Activated effector memory CD4-positive, alpha-beta T cell treated with Interleukin-2 at 50 U/mL for 16 hours (primary cell): ENCODE measurements at regions not wholly inside any gene's neighbourhood (a gene's known extent, or its start where the extent isn't known, plus 50 kb on each side); places are given as distances from the start of the nearest gene placed in this dataset.

Source experiments
- DNase-seq: peaks from one replicate; pipeline ENCODE4 v3.0.0-alpha.2; 2020

DNA sequence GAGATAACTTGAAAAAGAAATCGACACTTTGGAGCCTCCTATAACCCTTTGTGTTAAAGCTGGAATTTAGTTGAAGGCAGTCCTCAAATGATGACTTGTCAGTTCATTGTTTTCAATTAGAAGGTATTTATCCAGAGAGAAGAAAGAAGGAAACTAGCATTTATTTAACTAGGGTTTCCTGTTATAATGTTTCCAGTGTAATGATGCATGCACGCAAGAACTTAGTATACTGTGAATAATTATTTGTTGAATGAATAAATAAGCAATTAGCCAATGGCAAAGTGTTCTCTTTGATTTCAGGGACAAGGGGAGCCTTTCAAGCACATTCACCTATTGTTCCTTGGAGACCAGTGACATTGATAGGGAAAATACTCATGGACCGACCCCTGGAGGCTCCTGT, 307.4 kb downstream of the KLF5 start:
- no peak for DNase-seq

DNA sequence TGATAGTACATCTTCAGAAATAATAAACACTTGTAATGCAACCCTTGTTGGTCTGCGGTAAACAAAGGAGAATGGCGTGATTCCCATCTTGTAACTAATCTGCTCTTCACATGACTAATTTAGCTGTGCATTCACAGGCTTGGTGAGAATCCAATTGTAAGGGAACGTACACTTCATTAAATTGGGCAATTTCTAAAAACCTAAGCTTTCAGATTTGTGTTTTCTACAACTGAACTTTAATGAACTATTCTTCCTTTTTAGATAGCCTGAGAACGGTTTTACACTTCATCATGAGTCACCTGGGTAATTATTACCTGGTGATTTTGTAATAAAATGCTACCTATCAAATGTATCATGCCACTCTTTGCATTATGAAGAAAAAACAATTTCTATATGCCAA, 306.9 kb downstream of the KLF5 start:
- DNase-seq: no peak

DNA sequence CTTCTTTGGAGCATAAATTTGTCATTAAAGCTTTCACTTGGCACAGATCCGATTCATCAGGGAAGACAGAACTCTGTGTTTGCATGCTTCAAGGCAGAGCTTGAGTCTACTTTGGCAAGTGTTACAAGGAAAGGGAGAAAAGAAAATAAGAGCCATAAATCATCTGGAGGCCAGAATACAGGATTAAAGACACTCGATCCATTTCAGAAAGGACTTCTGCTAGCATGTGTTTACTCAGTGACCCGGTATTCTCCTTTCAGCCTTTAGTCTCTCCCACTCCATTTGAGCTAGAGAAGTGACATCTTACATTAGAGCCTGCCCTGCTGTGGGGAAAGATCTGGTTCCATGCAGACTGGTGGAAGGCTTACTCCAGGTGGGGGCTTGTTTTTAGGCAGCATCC, 306.4 kb downstream of the KLF5 start:
- DNase-seq: no peak

DNA sequence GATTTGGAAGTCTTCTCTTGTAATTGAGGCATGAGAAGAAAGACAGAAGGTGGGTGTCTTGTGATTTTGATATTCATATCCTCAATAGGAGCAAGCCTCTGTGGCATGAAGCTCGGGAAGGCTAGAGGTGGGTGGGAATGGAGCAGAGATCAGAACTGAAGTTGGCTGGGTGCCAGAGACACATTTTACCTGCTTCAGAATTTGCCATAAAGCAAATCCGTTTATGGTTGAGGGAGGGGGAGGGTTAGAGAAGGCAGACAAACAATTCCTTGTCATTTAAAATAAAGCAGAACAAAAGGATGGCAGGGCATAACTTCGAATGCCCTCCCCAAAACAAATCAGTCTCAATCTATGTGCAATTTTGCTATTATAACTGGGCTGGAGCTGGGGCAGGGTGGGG, 305.9 kb downstream of the KLF5 start:
- no peak for DNase-seq

DNA sequence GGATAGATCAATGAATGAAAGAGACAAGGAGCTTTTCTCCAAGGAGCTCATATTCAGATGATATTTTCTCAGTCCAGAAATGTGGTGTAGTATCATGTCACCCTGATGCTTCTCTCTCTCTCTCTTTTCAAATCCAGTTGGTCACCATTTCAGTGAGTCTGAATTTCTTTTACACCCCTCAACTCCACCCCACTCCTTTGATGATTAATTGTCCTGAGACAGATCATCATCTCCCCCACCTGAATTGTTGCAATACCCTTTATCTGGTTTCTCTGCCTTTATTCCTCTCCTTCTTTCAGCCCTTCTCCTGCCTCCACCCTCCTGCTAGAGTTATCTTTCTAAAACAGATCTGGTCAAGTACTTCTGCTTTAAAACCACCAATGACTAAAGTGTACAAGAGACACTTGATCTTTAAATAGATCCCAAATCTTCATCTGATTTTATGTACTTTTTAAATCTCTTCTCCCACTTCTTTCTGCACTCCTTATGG, 299.8 kb downstream of the KLF5 start:
- no peak for DNase-seq

DNA sequence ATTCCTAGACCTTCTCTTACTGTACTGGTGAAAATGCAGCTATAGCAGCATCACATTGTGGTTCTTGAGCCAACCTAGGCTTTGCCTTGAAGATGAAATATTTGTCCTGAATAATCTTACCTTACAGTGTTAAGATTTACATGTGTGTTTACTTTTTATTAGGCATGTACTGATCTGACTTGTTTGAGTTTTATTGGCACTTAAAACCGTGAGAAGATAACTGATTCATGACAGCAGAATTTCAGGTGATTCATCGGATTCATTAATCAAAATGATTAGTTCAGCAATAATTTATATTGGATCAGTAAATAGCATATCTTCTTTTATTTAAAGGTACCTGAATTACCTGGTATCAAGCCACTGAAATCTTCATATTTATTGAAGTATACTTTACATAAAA, 296.3 kb downstream of the KLF5 start:
- no peak for DNase-seq

DNA sequence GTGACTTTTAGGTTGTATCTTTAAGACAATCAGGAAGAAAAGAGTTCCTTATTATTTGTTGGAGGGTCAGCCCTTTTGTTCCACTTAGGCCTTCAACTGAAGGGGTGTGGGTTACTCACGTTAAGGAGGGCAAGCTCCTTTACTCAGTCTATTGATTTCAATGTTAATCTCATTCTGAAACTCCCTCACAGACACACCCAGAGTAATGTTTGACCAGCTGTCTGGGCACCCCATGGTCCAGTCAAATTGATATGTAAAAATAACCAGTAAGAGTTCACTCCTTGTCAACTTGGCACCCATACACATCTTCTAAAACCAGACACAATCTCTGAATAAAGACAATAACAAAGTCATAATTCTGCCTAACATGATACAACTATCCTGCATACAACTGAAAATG, 292.9 kb downstream of the KLF5 start:
- DNase-seq: no peak

DNA sequence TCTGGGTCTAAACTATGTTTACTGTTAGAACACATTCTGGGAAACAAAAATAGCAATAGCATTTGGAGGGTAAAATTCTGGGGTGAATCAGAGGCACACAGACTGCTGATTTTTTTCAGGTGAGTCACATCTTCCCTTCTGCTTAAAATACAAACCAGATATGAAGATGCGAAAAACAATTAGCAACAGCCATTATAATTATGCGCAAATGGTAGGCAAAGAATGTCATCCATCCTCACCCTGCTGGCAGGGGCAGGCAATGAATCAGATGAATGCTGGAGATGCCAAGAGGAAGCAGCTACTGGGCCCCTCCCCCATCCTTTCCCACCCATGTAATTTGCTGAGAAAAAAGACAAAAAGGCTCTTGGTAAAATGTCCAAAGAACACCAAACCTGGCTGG, 282.9 kb downstream of the KLF5 start:
- DNase-seq: no peak

DNA sequence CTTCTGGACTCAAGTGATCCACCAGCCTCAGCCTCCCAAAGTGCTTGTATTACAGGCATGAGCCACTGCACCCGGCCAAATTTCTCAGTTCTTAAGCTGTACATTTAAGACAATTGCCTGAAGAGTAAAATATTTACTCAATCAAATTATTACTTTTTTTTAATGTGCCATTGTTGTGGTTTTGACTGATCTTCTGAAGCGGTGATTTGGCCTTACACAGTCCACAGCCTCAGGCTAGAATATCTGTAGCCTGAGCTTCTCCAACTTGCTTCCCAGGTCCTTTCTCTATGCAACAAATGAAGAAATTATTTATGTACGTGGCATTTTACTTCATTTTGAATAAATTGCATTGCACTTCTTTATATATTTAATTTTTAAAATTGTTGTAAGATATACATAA, 281.3 kb downstream of the KLF5 start:
- DNase-seq: no peak

DNA sequence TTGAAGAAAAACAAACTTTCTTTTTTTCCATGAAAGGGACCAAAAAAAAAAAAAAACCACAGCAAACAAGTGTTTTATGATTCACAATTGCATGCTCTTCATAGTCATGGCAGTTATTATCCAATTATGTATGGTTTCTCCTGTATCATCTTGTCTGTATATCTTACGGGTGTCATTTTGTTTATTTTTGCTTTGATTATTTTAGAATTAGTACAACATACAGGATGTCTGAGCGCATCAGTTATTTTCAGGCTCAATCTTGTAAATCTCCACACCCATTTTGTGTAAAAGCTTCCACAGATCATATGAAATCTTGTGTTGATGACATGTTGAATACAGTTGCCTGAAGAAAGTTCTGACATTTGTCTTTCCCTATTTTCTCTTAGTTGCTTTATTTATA, 280.3 kb downstream of the KLF5 start:
- DNase-seq: no peak

DNA sequence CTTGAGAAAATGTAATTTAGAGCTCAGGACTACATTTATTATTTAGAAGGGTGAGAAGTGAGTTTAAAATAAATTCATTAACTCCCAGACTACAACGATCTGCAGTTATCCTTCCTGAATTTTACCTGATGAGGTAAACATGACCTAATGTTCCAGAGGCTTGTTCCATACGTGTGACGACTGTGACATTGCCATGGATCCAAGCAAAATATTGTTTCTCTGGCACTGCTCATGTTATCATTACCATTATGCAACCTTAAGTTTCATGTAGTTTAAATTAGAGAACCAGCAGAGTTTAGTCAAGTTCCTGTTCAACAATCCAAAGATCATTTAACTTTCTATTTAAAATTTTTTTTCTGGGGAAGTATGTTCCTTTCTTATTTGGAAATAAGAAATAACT, 279.6 kb downstream of the KLF5 start:
- no peak for DNase-seq

DNA sequence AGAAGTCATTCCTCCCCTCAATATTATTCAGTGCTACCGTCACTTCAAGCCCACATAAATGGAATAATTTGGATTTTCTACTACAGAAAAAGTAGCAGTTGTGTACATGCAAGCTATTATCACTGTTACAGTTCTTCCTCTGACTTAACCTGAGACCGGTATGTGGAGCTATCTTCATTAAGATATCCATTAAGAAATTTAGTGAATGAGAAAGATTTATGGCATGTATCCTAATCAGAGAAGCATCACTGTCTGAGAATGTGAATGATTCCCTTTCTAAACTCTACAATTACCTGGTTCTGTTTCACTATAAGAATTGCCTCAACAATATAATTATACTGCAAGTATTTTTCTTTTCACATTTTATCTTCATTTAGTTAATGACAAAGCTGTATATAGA, 278.7 kb downstream of the KLF5 start:
- no peak for DNase-seq

DNA sequence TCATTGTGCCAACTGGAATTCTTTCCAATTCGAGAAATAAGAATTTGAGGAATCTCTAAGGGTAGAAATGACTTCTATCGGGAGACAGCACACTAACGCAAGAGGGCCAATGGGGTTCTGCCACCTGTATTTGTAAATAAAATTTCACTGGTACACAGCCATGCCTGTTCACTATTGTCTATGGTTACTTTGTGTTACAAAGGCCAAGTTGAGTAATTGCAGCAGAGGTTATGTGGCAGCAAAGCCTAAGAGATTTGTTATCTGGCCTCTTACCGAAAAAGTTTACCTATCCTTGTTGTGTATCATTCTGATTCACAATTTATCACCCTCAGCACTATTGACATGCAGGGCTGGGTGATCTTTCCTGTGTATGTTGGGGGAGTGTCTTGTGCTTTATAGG, 278.0 kb downstream of the KLF5 start:
- no peak for DNase-seq

DNA sequence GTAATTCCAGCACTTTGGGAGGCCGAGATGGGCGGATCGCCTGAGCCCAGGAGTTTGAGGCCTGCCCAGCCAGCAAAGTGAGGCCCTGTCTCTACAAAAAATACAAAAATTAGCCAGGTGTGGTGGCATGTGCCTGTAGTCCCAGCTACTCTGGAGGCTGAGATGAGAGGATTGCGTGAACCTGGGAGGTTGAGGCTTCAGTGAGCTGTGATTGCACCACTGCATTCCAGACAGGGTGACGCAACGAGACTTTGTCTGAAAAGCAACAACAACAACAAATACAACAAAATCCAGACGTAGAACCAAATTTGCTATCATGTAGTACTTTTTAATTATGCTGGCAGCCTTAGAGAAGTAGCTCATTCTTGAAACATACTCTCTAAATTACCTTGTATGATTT, 277.1 kb downstream of the KLF5 start:
- no peak for DNase-seq

DNA sequence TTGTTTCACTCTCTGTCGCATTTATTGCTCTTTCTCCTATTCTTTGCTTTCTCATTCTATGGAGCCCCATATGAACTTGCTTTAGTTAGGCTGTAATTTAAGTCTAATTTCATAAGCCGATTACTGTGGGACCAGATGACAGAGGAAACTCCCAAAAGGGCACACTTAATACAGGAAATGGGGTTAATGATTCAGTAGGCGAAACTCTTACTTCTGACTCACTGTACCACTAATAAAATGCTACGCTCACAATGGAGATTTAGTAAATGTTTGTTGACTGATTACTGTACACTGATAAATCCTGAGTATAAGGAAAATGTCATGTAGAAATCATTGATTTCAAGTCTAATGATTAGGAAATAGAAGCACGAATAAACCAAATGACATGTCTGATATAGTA, 276.4 kb downstream of the KLF5 start:
- DNase-seq: no peak

DNA sequence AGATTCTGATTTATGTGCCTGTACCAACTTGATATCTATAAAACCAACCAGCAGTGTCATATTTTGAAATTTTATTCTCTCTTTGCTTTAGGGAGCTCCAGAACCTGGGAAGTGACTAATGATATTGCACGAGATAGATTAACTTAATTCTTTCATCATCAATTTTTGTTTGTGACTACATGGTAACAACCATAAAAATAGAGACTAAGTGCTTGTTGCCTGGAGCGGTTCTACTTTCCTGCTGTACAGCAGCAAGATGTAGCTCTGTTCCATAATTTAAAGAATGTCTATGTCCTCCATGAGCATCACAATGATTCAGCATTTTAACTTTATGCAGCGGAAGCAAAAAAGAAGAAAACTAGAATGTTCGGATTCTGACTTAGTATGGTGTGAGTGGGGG, 275.6 kb downstream of the KLF5 start:
- no peak for DNase-seq

DNA sequence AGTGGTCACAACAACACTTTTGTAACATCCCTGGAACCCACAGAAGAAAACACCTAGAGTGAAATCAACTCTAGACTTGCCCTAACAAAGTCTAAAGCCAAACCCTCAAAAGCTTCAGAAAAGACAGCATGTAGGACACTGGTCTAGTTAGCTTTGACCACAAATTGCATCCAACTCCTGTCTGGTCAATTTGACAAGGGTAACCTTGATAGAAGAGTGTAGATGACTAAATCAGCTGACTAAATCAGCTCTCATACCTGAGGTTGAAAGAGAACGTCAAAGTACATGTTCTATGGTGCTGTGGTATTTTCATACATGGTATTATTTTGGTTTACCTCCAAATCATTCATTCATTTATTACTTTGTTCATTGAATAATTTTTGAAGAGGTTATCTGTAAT, 272.8 kb downstream of the KLF5 start:
- DNase-seq: no peak

DNA sequence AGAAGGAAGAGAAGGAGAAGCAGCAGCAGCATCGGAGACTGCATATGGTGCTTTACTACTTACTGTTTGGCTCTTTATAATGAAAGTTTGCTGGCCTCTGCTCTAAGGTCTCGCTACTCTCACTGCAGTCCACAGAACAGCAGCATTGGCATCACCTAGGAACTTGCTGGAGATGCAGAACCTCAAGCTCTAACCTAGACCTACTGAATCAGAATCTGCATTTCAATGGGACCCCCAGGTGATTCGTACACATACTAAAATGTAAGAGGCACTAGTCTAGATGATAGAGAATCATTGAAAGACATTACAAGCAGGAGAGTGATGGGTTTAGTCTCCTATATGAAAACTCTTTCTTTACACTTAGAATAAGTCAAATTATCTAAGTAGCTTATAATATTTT, 270.6 kb downstream of the KLF5 start:
- DNase-seq: no peak

DNA sequence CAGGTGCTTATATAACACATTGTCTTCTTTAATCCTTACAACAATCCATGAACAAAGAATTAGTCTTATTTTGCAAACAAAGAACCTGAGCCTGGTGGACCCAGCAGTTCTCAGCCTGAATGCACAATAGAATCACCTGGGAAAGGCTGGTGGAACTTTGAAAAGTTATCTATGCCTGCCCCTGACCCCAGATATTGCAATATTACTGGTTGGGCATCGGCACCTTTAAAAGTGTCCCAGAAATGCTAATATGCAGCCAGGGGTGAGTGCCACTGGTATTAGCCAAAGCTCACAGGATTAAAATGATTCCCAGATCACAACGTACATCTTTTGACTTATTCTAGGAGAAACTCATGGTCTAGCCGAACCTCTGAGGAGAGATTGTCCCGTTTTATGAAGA, 268.8 kb downstream of the KLF5 start:
- DNase-seq: no peak

DNA sequence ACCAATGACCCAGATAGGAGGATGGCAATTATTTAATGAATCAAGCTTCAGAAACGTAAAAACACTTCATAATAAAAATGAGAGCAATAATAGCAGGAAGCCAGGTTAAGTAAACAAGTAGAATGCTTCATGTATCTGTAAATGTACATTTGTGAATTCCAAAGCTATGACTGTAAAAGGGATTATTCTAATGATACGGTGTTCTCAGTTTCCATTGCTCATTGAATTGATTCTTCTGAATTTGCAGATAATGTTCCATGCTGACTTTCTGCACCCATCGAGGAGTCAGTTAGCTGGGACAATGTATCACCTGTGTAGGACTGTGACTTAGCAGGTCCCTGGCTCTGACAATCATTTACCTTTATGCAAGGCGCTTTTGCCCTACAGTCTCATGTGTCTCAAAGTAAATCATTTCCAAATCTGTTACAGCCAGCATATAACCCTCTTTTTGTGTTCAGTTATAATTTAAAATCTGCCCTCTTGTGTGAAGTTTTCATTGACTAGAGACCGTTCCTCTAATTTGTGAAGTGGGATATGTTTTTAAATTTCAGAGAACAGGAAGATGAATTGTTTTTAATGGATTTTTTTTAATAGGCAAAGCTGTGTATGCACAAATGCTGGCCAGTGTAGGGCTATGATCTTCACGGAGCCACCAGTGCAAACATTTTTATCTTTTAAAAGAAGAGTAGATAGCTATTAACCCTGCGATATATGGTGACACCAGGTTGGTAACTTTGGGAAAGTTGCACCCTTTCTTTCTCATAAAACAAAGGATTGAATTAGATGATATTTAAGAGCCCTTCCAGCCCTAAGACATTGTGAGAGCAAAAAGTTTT, 267.1 kb downstream of the KLF5 start:
- DNase-seq: no peak

DNA sequence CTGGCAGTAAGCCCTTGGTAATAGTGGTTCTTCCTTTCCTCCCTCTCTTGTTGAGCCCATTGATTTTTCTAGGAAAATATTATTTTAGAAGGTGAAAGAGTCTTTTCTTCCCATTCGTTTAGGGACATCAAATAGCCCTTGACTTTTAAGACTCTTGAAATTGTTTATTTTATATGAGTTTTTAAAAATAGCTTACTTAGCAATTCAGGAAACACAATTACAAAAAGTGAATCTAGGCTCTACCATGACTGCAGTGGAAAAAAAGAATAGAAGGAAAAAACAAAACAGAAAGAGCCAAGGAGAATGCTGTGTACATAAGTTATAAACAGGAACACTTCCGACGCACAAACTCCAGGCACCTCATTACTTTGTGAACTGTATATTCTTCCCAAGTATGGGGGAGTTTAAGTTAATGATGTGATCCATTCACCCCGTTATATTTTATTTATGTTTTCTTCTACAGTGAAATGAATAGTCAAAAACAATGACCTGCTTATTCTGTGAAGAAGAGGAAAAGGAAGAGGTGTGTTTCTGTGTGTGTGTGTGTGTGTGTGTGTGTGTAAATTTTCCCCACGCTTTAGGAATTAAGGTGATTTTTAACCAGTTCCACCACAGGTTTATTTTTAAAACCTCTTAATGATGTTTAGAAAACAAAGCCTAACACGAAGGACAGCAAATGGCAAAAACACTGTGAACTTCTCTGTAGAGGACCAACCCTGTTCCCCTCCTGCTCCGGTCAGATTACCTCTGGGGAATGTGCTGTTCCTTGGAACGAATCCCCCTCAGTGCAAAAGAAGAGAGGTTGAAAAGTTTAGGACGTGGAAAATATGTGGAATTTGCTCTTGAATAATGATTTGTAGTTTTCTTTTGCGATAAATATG, 266.3 kb downstream of the KLF5 start:
- DNase-seq: no peak

DNA sequence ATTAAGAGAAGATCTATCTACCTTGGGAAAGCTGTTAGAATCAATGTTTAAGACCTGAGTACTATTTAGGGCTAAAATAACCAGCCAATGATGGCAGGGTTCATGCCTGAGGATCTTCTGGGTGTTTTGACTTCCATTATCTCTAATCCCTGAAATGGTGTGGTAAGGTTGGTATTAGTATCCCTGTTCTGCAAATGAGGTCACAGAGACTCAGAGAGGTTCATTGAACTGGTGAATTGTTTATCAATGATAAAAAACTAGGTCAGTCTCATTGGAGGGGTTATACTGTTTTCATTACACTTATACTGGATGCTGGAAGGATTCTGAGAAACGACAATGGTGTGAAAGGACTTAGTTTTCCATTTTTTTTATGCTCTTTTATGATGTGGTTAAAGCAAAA, 264.8 kb downstream of the KLF5 start:
- no peak for DNase-seq

DNA sequence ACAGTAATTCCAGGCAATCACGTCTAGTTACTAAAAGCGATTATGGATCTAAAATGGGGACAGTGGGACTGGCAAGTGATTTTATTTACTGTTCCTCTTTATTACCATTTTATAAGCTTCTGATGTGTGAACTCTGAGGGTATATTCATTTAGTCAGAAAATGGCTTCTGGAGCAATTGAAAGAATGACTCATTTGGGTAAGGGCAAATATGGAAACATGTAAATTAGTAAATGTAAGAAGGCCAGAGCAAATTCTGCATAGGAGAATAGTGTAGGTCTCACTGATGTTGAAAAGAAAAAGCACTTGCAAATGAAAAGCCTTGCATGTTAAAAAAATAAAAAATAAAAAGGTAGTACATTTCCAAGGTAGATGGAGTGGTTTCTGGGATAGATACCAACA, 262.2 kb downstream of the KLF5 start:
- no peak for DNase-seq

DNA sequence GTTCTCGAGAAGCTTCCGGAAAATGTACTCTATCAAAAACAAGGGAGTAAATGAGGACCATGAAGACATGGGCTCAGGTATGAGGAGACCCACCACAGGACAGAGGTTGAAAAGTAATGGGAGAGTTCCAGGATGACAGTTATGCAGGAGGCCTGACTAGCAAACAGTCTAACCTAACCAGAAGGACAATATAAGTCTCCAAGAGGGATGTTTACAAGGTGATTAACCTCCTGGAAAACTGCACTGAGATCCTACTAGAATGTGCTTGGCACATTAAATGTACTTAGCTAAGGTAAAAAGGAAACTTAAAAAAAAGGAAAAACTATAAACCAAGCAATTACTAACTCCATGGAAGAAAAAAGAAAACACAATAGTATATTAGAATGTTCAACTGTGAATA, 258.3 kb downstream of the KLF5 start:
- no peak for DNase-seq
